Tibial nerve (tissue), 4 donors: ENCODE measurements at regions not wholly inside any gene's neighbourhood (a gene's known extent, or its start where the extent isn't known, plus 50 kb on each side); places are given as distances from the start of the nearest gene placed in this dataset.

Experiments
- EP300 ChIP-seq, 2 donors: sonication (generic); formaldehyde crosslinking; IDR thresholded peaks; one replicate each; pipeline ENCODE4 v1.6.1; 2017; ENCODE audit warnings: antibody characterized with exemption in 2 of 2, mild to moderate bottlenecking in 1 of 2
- POLR2A ChIP-seq, 2 donors: fragments of 450-650 bp; IDR thresholded peaks; one replicate each; pipeline ENCODE4 v1.6.1; 2017; ENCODE audit warnings: antibody characterized with exemption in 2 of 2, mild to moderate bottlenecking in 2 of 2, moderate library complexity in 2 of 2
- TF ChIP-seq, protein P1 (sequence below), 5 experiments: fragments of 200-600 bp in 3 of 5; fragments of 450-650 bp in 2 of 5; sonication (generic) in 3 of 5; IDR thresholded peaks; one replicate each; pipeline ENCODE4 v1.5.1; 2016 to 2019; ENCODE audit warnings: antibody characterized with exemption in 5 of 5, mild to moderate bottlenecking in 3 of 5, moderate library complexity in 2 of 5

GRCh38 chr12:25829192-25829591 is 129.3 kb upstream of the RASSF8 start:
- TF ChIP-seq POLR2A (IDR thresholded peaks at IDR 0.05) (no peak), EP300 (IDR thresholded peaks at IDR 0.05) (peak in 1 of 2 donors; percentile 70)
- TF ChIP-seq, protein P1, sequence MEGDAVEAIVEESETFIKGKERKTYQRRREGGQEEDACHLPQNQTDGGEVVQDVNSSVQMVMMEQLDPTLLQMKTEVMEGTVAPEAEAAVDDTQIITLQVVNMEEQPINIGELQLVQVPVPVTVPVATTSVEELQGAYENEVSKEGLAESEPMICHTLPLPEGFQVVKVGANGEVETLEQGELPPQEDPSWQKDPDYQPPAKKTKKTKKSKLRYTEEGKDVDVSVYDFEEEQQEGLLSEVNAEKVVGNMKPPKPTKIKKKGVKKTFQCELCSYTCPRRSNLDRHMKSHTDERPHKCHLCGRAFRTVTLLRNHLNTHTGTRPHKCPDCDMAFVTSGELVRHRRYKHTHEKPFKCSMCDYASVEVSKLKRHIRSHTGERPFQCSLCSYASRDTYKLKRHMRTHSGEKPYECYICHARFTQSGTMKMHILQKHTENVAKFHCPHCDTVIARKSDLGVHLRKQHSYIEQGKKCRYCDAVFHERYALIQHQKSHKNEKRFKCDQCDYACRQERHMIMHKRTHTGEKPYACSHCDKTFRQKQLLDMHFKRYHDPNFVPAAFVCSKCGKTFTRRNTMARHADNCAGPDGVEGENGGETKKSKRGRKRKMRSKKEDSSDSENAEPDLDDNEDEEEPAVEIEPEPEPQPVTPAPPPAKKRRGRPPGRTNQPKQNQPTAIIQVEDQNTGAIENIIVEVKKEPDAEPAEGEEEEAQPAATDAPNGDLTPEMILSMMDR (IDR thresholded peaks at IDR 0.05): no peak
